H1 (cell line): ENCODE measurements at regions not wholly inside any gene's neighbourhood (a gene's known extent, or its start where the extent isn't known, plus 50 kb on each side); places are given as distances from the start of the nearest gene placed in this dataset.

ENCODE experiments used
- CTCF ChIA-PET: fragments of 300-600 bp; sonication (Branson Sonifier 250); formaldehyde crosslinking; loops from one replicate; lab custom pipeline; 2021; ENCODE audit not compliant: partially characterized antibody; lab: Charles Lee
- POLR2A ChIA-PET: fragments of 300-600 bp; sonication (Branson Sonifier 250); formaldehyde crosslinking; loops from one replicate; lab custom pipeline; 2021; ENCODE audit warnings: inconsistent platforms; ENCODE audit not compliant: partially characterized antibody; lab: Charles Lee
- DNase-seq, 2 experiments: peaks; one replicate each; pipeline versions ENCODE4 v3.0.0 to v3.0.0-alpha.2; 2010 to 2022; ENCODE audit warnings: low spot score in 2 of 2, low read depth in 1 of 2, mixed read lengths in 1 of 2
- FAIRE-seq: peaks from 2 replicates; lab custom pipeline; 2011; peaks lifted over from hg19 to GRCh38; lab: Jason Lieb, UNC
- H2AFZ ChIP-seq: 2 replicates; pipeline ENCODE4 v1.8.1; 2012; ENCODE audit warnings: low read length, inconsistent platforms
- H2AK5ac ChIP-seq: 2 replicates; pipeline ENCODE4 v1.6.1; 2013; ENCODE audit warnings: low read depth, low read length
- H2BK120ac ChIP-seq: replicated peaks from 2 replicates; pipeline ENCODE3; 2013; ENCODE audit warnings: low read depth, low read length, inconsistent platforms
- H2BK12ac ChIP-seq: 2 replicates; pipeline ENCODE4 v1.6.1; 2013; ENCODE audit warnings: low read depth, low read length
- H2BK15ac ChIP-seq: 2 replicates; pipeline ENCODE4 v1.6.1; 2013; ENCODE audit warnings: low read length
- H2BK20ac ChIP-seq: 2 replicates; pipeline ENCODE4 v1.6.1; 2013; ENCODE audit warnings: low read length
- H2BK5ac ChIP-seq: 2 replicates; pipeline ENCODE4 v1.6.1; 2013; ENCODE audit warnings: low read depth, low read length
- H3K14ac ChIP-seq: 2 replicates; pipeline ENCODE4 v1.6.1; 2013; ENCODE audit warnings: inconsistent platforms; ENCODE audit not compliant: insufficient read length
- H3K18ac ChIP-seq: 2 replicates; pipeline ENCODE4 v1.6.1; 2013; ENCODE audit warnings: low read length; ENCODE audit errors: extremely low read depth
- H3K23ac ChIP-seq: 2 replicates; pipeline ENCODE4 v1.6.1; 2013; ENCODE audit warnings: inconsistent platforms; ENCODE audit not compliant: insufficient read length
- H3K23me2 ChIP-seq: 2 replicates; pipeline ENCODE4 v1.6.1; 2013; ENCODE audit warnings: low read depth, low read length
- H3K27ac ChIP-seq: 2 replicates; pipeline ENCODE4 v1.6.1; 2011; ENCODE audit warnings: low read depth, low read length, inconsistent platforms
- H3K27me3 ChIP-seq, 4 experiments: replicated peaks in 1 of 4; 1 replicate in 1 of 4; 2 replicates in 3 of 4; pipeline versions ENCODE4 v1.6.1 to v1.8.1; 2011 to 2013; ENCODE audit warnings: low read length in 3 of 4, mild to moderate bottlenecking in 3 of 4, inconsistent platforms in 2 of 4, mixed read lengths in 2 of 4, moderate library complexity in 1 of 4; ENCODE audit not compliant: control insufficient read depth in 3 of 4, insufficient read depth in 3 of 4; ENCODE audit errors: extremely low read depth in 1 of 4
- H3K36me3 ChIP-seq, 4 experiments: 2 replicates each; pipeline versions ENCODE4 v1.6.1 to v1.8.1; 2011 to 2013; ENCODE audit warnings: mild to moderate bottlenecking in 4 of 4, low read length in 3 of 4, moderate library complexity in 2 of 4, control low read depth in 1 of 4, inconsistent platforms in 1 of 4; ENCODE audit not compliant: insufficient read depth in 4 of 4, control insufficient read depth in 2 of 4
- H3K4ac ChIP-seq: replicated peaks from 2 replicates; pipeline ENCODE3; 2013; ENCODE audit warnings: low read length, low read depth, mixed read lengths, inconsistent platforms; ENCODE audit not compliant: insufficient read length
- H3K4me1 ChIP-seq, 4 experiments: replicated peaks in 1 of 4; 1 replicate in 1 of 4; 2 replicates in 3 of 4; pipeline versions ENCODE4 v1.6.1 to v1.8.1; 2011 to 2013; ENCODE audit warnings: low read length in 3 of 4, inconsistent platforms in 2 of 4, mixed read lengths in 1 of 4; ENCODE audit not compliant: insufficient read depth in 4 of 4, control insufficient read depth in 3 of 4
- H3K4me2 ChIP-seq, 2 experiments: 2 replicates each; pipeline versions ENCODE4 v1.6.1 to v1.8.1; 2011 to 2013; ENCODE audit warnings: low read depth in 2 of 2, low read length in 2 of 2, control low read depth in 1 of 2, inconsistent platforms in 1 of 2, mild to moderate bottlenecking in 1 of 2; ENCODE audit not compliant: insufficient read depth in 1 of 2
- H3K4me3 ChIP-seq, 4 experiments: fragments of 200-600, 300-600 bp in 1 of 4; sonication (generic), shearing (Covaris generic), sonication (Bioruptor Twin) in 1 of 4; 2 replicates each; pipeline versions ENCODE4 v1.5.1 to v1.8.1; 2011 to 2016; ENCODE audit warnings: low read length in 4 of 4, low read depth in 3 of 4, control low read depth in 2 of 4, inconsistent platforms in 2 of 4, mild to moderate bottlenecking in 2 of 4, mixed read lengths in 1 of 4, moderate library complexity in 1 of 4; ENCODE audit not compliant: insufficient read depth in 2 of 4; ENCODE audit errors: extremely low read depth in 1 of 4
- H3K56ac ChIP-seq: replicated peaks from 2 replicates; pipeline ENCODE3; 2013; ENCODE audit warnings: low read depth, mild to moderate bottlenecking, mixed read lengths, low read length, inconsistent platforms; ENCODE audit not compliant: insufficient read length
- H3K79me1 ChIP-seq: 2 replicates; pipeline ENCODE4 v1.6.1; 2013; ENCODE audit warnings: low read depth, low read length, control low read depth
- H3K79me2 ChIP-seq, 2 experiments: 2 replicates each; pipeline versions ENCODE4 v1.6.1 to v1.8.1; 2012 to 2013; ENCODE audit warnings: low read length in 2 of 2, mild to moderate bottlenecking in 2 of 2, inconsistent platforms in 1 of 2; ENCODE audit not compliant: insufficient read depth in 2 of 2, control insufficient read depth in 1 of 2
- H3K9ac ChIP-seq, 4 experiments: replicated peaks in 1 of 4; 1 replicate in 1 of 4; 2 replicates in 3 of 4; pipeline versions ENCODE4 v1.6.1 to v1.8.1; 2011 to 2013; ENCODE audit warnings: low read depth in 3 of 4, low read length in 3 of 4, control low read depth in 2 of 4, mild to moderate bottlenecking in 2 of 4, moderate library complexity in 2 of 4, inconsistent platforms in 1 of 4; ENCODE audit errors: extremely low read depth in 1 of 4
- H3K9me3 ChIP-seq, 2 experiments: 2 replicates each; pipeline versions ENCODE4 v1.6.1 to v1.8.1; 2012 to 2013; ENCODE audit warnings: mild to moderate bottlenecking in 2 of 2, moderate library complexity in 2 of 2, control low read depth in 1 of 2, inconsistent platforms in 1 of 2, low read depth in 1 of 2, low read length in 1 of 2, mixed read lengths in 1 of 2; ENCODE audit not compliant: insufficient read depth in 2 of 2
- H4K20me1 ChIP-seq, 2 experiments: replicated peaks in 1 of 2; 2 replicates each; pipeline versions ENCODE3 to v1.8.1; 2011 to 2013; ENCODE audit warnings: inconsistent platforms in 2 of 2, low read length in 2 of 2, mild to moderate bottlenecking in 1 of 2; ENCODE audit not compliant: insufficient read depth in 2 of 2, control insufficient read depth in 1 of 2
- H4K5ac ChIP-seq: 2 replicates; pipeline ENCODE4 v1.6.1; 2013; ENCODE audit warnings: low read length, low read depth, mixed read lengths, inconsistent platforms; ENCODE audit not compliant: insufficient read length
- H4K8ac ChIP-seq: 2 replicates; pipeline ENCODE4 v1.8.0; 2013; ENCODE audit warnings: mild to moderate bottlenecking, moderate library complexity, low read length, inconsistent platforms; ENCODE audit not compliant: insufficient read depth; ENCODE audit errors: extremely low read depth
- H4K91ac ChIP-seq: replicated peaks from 2 replicates; pipeline ENCODE3; 2013; ENCODE audit warnings: low read length, mixed read lengths, inconsistent platforms; ENCODE audit not compliant: insufficient read length
- ASH2L ChIP-seq: fragments of 200-600, 300-600 bp; sonication (generic); IDR thresholded peaks from one replicate; pipeline ENCODE4 v1.7.1; 2017; ENCODE audit warnings: low read length
- BACH1 ChIP-seq: IDR thresholded peaks from 2 replicates; pipeline ENCODE4 v1.6.1; 2012; ENCODE audit warnings: low read length, improper control_type of control experiment
- CREB1 ChIP-seq: IDR thresholded peaks from 2 replicates; pipeline ENCODE4 v1.6.1; 2012; ENCODE audit warnings: inconsistent platforms
- HDAC2 ChIP-seq, 2 experiments: fragments of 300-600 bp in 1 of 2; sonication (generic) in 1 of 2; IDR thresholded peaks; 2 replicates each; pipeline ENCODE4 v1.6.1; 2011 to 2012; ENCODE audit warnings: low read depth in 2 of 2, low read length in 2 of 2, mild to moderate bottlenecking in 2 of 2, moderate library complexity in 2 of 2, borderline replicate concordance in 1 of 2, inconsistent platforms in 1 of 2
- HDAC6 ChIP-seq: IDR thresholded peaks from one replicate; pipeline ENCODE4 v1.7.1; 2012; ENCODE audit warnings: low read depth, mild to moderate bottlenecking, inconsistent platforms, low read length, moderate library complexity
- JUN ChIP-seq: IDR thresholded peaks from 2 replicates; pipeline ENCODE4 v1.6.1; 2011; ENCODE audit warnings: low read depth, mild to moderate bottlenecking, improper control_type of control experiment, low read length
- JUND ChIP-seq: IDR thresholded peaks from 2 replicates; pipeline ENCODE4 v1.6.1; 2011; ENCODE audit warnings: mild to moderate bottlenecking, improper control_type of control experiment, low read length
- KDM5A ChIP-seq: fragments of 200-600 bp; IDR thresholded peaks from 2 replicates; pipeline ENCODE4 v1.7.1; 2012; ENCODE audit warnings: mild to moderate bottlenecking, low read length, inconsistent platforms, mixed read lengths
- NRF1 ChIP-seq: IDR thresholded peaks from 2 replicates; pipeline ENCODE4 v1.6.1; 2011; ENCODE audit warnings: mild to moderate bottlenecking, low read depth, low read length, improper control_type of control experiment
- PHF8 ChIP-seq: fragments of 200-600 bp; sonication (generic); conservative IDR thresholded peaks from 2 replicates; pipeline ENCODE4 v1.7.1; 2012; ENCODE audit warnings: low read depth, mild to moderate bottlenecking, inconsistent platforms, low read length, moderate library complexity
- RBBP5 ChIP-seq: IDR thresholded peaks from 2 replicates; pipeline ENCODE4 v1.7.1; 2012; ENCODE audit warnings: low read depth, mild to moderate bottlenecking, inconsistent platforms, low read length, moderate library complexity, borderline replicate concordance
- RNF2 ChIP-seq: fragments of 200-900, 300-1000 bp; sonication (generic); IDR thresholded peaks from 2 replicates; pipeline ENCODE4 v1.7.1; 2016; ENCODE audit warnings: borderline replicate concordance, low read depth, mild to moderate bottlenecking, antibody characterized with exemption, low read length; ENCODE audit not compliant: poor library complexity, severe bottlenecking; ENCODE audit errors: missing control alignments
- RXRA ChIP-seq: IDR thresholded peaks from 2 replicates; pipeline ENCODE4 v1.6.1; 2011; ENCODE audit warnings: low read depth, mild to moderate bottlenecking, low read length, moderate library complexity; ENCODE audit not compliant: insufficient read depth
- SIX5 ChIP-seq: IDR thresholded peaks from 2 replicates; pipeline ENCODE4 v1.6.1; 2011; ENCODE audit warnings: mild to moderate bottlenecking, low read depth, low read length
- SP1 ChIP-seq: IDR thresholded peaks from 2 replicates; pipeline ENCODE4 v1.6.1; 2011; ENCODE audit warnings: low read depth, low read length
- TEAD4 ChIP-seq: IDR thresholded peaks from 2 replicates; pipeline ENCODE4 v1.6.1; 2012; ENCODE audit warnings: low read depth, low read length, inconsistent platforms, mixed read lengths
- WGBS, 2 experiments: shearing (Covaris generic) in 1 of 2; methylation state at CpG; one replicate each; pipeline versions ENCODE4 v1.1.6 to v1.1.7; 2013 to 2015; ENCODE audit warnings: low lambda C conversion rate in 2 of 2, mixed read lengths in 2 of 2, inconsistent platforms in 1 of 2, low coverage in 1 of 2, missing lambda C conversion rate in 1 of 2; ENCODE audit not compliant: insufficient replicate concordance in 2 of 2, insufficient coverage in 1 of 2, insufficient read length in 1 of 2; ENCODE audit errors: extremely low coverage in 1 of 2, missing lambda C conversion rate in 1 of 2; 5-methylcytosine and 5-hydroxymethylcytosine counted together

DNA sequence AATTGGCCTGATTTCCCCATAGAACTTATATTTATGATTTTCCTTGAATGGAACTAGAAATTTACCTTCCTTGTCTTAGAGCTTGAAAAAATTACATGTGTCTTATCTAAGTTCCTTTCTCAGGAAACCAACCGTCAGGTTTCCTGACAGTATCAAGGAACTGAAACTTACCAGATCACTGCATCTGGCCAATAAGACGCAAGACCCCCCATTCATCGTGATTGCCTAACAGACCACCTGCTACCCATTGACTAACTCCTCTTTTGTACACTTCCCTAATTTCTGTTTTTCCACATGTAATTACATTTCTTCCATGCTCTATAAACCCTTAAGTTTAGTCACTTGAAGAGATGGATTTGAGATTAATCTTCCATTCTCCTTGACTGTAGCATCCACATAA lies 517.2 kb upstream of the CBLB start:
- H3K4me1 ChIP-seq = no peaks in the 10 kb centered on the region; a peak in 1 of 7 replicates
- H2BK15ac ChIP-seq = no peak overlapping the region
- H2BK120ac ChIP-seq = no peak overlapping the region
- no peak overlapping the region for H4K5ac ChIP-seq
- H3K9me3 ChIP-seq = no peaks in the 10 kb centered on the region
- H2BK12ac ChIP-seq = no peak overlapping the region
- no peaks in the 10 kb centered on the region for H3K36me3 ChIP-seq
- H3K79me2 ChIP-seq = no peaks in the 10 kb centered on the region
- H3K23me2 ChIP-seq = no peaks in the 10 kb centered on the region
- H2AK5ac ChIP-seq = no peak overlapping the region
- H4K20me1 ChIP-seq = no peaks in the 10 kb centered on the region
- no peak overlapping the region for H3K4me3 ChIP-seq
- no peak overlapping the region for H3K56ac ChIP-seq
- H4K8ac ChIP-seq = no peak overlapping the region
- H3K23ac ChIP-seq = no peak overlapping the region
- DNase-seq = no peak
- no peak for FAIRE-seq
- H2BK20ac ChIP-seq = no peak overlapping the region
- no peak overlapping the region for H3K27ac ChIP-seq
- H2BK5ac ChIP-seq = no peak overlapping the region
- H3K14ac ChIP-seq = no peak overlapping the region
- H3K4me2 ChIP-seq = no peak overlapping the region
- 86% methylated on average over 3 of the region's 3 CpGs; no CpG with 5 or more reads in 1 of the 2 experiments for WGBS, 2 experiments
- no peak overlapping the region for H4K91ac ChIP-seq
- no peaks in the 10 kb centered on the region; a peak in 1 of 7 replicates for H3K27me3 ChIP-seq
- no peak overlapping the region for H2AFZ ChIP-seq
- no peak overlapping the region for H3K9ac ChIP-seq
- H3K18ac ChIP-seq = no peak overlapping the region
- POLR2A ChIA-PET = no interaction called here
- H3K4ac ChIP-seq = no peak overlapping the region
- CTCF ChIA-PET = no interaction called here
- H3K79me1 ChIP-seq = no peaks in the 10 kb centered on the region
- TF ChIP-seq NRF1 (no peak), SIX5 (no peak), RNF2 (no peak), JUN (no peak), HDAC6 (no peak), SP1 (no peak), RBBP5 (no peak), TEAD4 (no peak), RXRA (no peak), ASH2L (no peak), HDAC2 (IDR thresholded peaks at IDR 0.05; ENCODE audit: borderline replicate concordance in 1 of 2, low read depth in 2 of 2, low read length in 2 of 2) (no peak), BACH1 (no peak), CREB1 (no peak), JUND (no peak), PHF8 (no peak), KDM5A (no peak)
